GM23338 (cell line): ENCODE measurements at regions not wholly inside any gene's neighbourhood (a gene's known extent, or its start where the extent isn't known, plus 50 kb on each side); places are given as distances from the start of the nearest gene placed in this dataset.

ENCODE experiments used
- ATAC-seq: fragments of 200-7000 bp; cut with Tn5 transposase; 3 replicates; pipeline ENCODE4 v1.9.1; 2020
- DNase-seq: peaks from one replicate; pipeline ENCODE4 v3.0.0-alpha.2; 2015; ENCODE audit warnings: low spot score
- H2AFZ ChIP-seq: fragments of 200-600 bp; sonication (generic); 2 replicates; pipeline ENCODE4 v1.8.0; 2016; ENCODE audit warnings: antibody characterized with exemption, mild to moderate bottlenecking, moderate library complexity
- H3F3A ChIP-seq: fragments of 200-600 bp; sonication (generic); replicated peaks from 2 replicates; pipeline ENCODE4 v1.8.0; 2017; ENCODE audit warnings: antibody characterized with exemption, mixed run types, low read depth
- H3K27ac ChIP-seq: fragments of 200-600 bp; sonication (generic); 2 replicates; pipeline ENCODE4 v1.6.1; 2016; ENCODE audit warnings: low read depth
- H3K27me3 ChIP-seq: fragments of 200-600 bp; sonication (generic); 2 replicates; pipeline ENCODE4 v1.8.0; 2016; ENCODE audit warnings: mild to moderate bottlenecking, mixed run types, moderate library complexity; ENCODE audit not compliant: insufficient read depth
- H3K36me3 ChIP-seq: fragments of 200-600 bp; sonication (generic); 2 replicates; pipeline ENCODE4 v1.8.0; 2016; ENCODE audit warnings: mild to moderate bottlenecking; ENCODE audit not compliant: insufficient read depth
- H3K4me1 ChIP-seq: fragments of 200-600 bp; sonication (generic); 2 replicates; pipeline ENCODE4 v1.8.0; 2016; ENCODE audit warnings: mild to moderate bottlenecking, moderate library complexity; ENCODE audit not compliant: insufficient read depth
- H3K4me2 ChIP-seq: fragments of 200-600 bp; sonication (generic); 2 replicates; pipeline ENCODE4 v1.7.1; 2017; ENCODE audit warnings: mixed run types
- H3K4me3 ChIP-seq: fragments of 200-600 bp; sonication (generic); 2 replicates; pipeline ENCODE4 v1.6.1; 2016; ENCODE audit warnings: mixed run types
- H3K79me2 ChIP-seq: fragments of 200-600 bp; sonication (generic); replicated peaks from 2 replicates; pipeline ENCODE4 v1.8.0; 2017; ENCODE audit warnings: mild to moderate bottlenecking; ENCODE audit not compliant: insufficient read depth
- H3K9me2 ChIP-seq: fragments of 200-600 bp; sonication (generic); 2 replicates; pipeline ENCODE4 v1.8.0; 2017; ENCODE audit not compliant: insufficient read depth
- H4K20me1 ChIP-seq: fragments of 200-600 bp; sonication (generic); replicated peaks from 2 replicates; pipeline ENCODE4 v1.8.0; 2017; ENCODE audit warnings: mild to moderate bottlenecking; ENCODE audit not compliant: insufficient read depth
- H3K27ac Mint-ChIP-seq: 2 replicates; pipeline ENCODE4 v1.8.0; 2020; ENCODE audit warnings: inconsistent platforms, mild to moderate bottlenecking, moderate library complexity, mixed read lengths
- H3K27me3 Mint-ChIP-seq: 3 replicates; pipeline ENCODE4 v1.8.0; 2022; ENCODE audit warnings: low read depth, mild to moderate bottlenecking, moderate library complexity, mixed read lengths, inconsistent platforms; ENCODE audit not compliant: insufficient read depth, poor library complexity
- H3K36me3 Mint-ChIP-seq: 3 replicates; pipeline ENCODE4 v1.8.0; 2021; ENCODE audit warnings: low read depth, mild to moderate bottlenecking, inconsistent platforms, moderate library complexity, mixed read lengths
- H3K4me1 Mint-ChIP-seq: 3 replicates; pipeline ENCODE4 v1.8.0; 2020; ENCODE audit warnings: mild to moderate bottlenecking, inconsistent platforms, mixed read lengths
- H3K4me3 Mint-ChIP-seq: 3 replicates; pipeline ENCODE4 v1.8.0; 2021; ENCODE audit warnings: moderate library complexity, mild to moderate bottlenecking, inconsistent platforms, mixed read lengths
- H3K9me3 Mint-ChIP-seq: 3 replicates; pipeline ENCODE4 v1.8.0; 2020; ENCODE audit warnings: moderate library complexity, mild to moderate bottlenecking, inconsistent platforms, mixed read lengths
- CREB1 ChIP-seq: fragments of 250-450 bp; sonication (Bioruptor Pico); IDR thresholded peaks from 2 replicates; pipeline ENCODE4 v1.5.0; 2020; ENCODE audit warnings: low read depth, mild to moderate bottlenecking, moderate library complexity
- CTCF ChIP-seq, 2 experiments: fragments of 200-600 bp in 1 of 2; sonication (generic) in 1 of 2; conservative IDR thresholded peaks; 2 replicates each; pipeline versions ENCODE4 v1.5.1 to v1.6.1; 2016 to 2017; ENCODE audit warnings: antibody characterized with exemption in 2 of 2, low read depth in 2 of 2, mild to moderate bottlenecking in 2 of 2, moderate library complexity in 1 of 2
- EZH2 ChIP-seq: fragments of 200-600 bp; sonication (generic); IDR thresholded peaks from one replicate; pipeline ENCODE4 v1.8.0; 2017; ENCODE audit warnings: antibody characterized with exemption, mild to moderate bottlenecking, low read depth; ENCODE audit not compliant: unreplicated experiment
- EZH2phosphoT487 ChIP-seq: fragments of 200-600 bp; sonication (generic); IDR thresholded peaks from one replicate; pipeline ENCODE4 v1.8.1; 2018; ENCODE audit warnings: antibody characterized with exemption; ENCODE audit not compliant: unreplicated experiment
- JUNB ChIP-seq: IDR thresholded peaks from one replicate; pipeline ENCODE4 v1.6.1; 2016; ENCODE audit warnings: antibody characterized with exemption; ENCODE audit not compliant: unreplicated experiment
- NANOG ChIP-seq: IDR thresholded peaks from 2 replicates; pipeline ENCODE4 v1.6.1; 2016; ENCODE audit warnings: antibody characterized with exemption, borderline replicate concordance
- POLR2AphosphoS5 ChIP-seq: IDR thresholded peaks from 2 replicates; pipeline ENCODE4 v1.6.1; 2016; ENCODE audit warnings: antibody characterized with exemption, low read depth
- STAT1 ChIP-seq: IDR thresholded peaks from one replicate; pipeline ENCODE4 v1.6.1; 2016; ENCODE audit warnings: antibody characterized with exemption; ENCODE audit not compliant: unreplicated experiment
- ZNF114 ChIP-seq: fragments of 250-450 bp; sonication (Bioruptor Pico); IDR thresholded peaks from 2 replicates; pipeline ENCODE4 v1.5.0; 2020; ENCODE audit warnings: mild to moderate bottlenecking, moderate library complexity
- ZNF331 ChIP-seq: fragments of 250-450 bp; sonication (Bioruptor Pico); IDR thresholded peaks from 2 replicates; pipeline ENCODE4 v1.5.0; 2020; ENCODE audit warnings: low read depth, mild to moderate bottlenecking, moderate library complexity
- TF ChIP-seq, protein P1 (sequence below): IDR thresholded peaks from 2 replicates; pipeline ENCODE4 v1.6.1; 2016; ENCODE audit warnings: antibody characterized with exemption
- TF ChIP-seq, protein P2 (sequence below): fragments of 250-450 bp; sonication (Bioruptor Pico); IDR thresholded peaks from 2 replicates; pipeline ENCODE4 v1.5.0; 2020; ENCODE audit warnings: mild to moderate bottlenecking, moderate library complexity
- TF ChIP-seq, protein P3 (sequence below): IDR thresholded peaks from one replicate; pipeline ENCODE4 v1.6.1; 2018; ENCODE audit warnings: antibody characterized with exemption; ENCODE audit not compliant: unreplicated experiment

GRCh38 chr9:99352826-99353225, 130.7 kb downstream of the SEC61B start (continued):
- TF ChIP-seq EZH2: no peak
- no peak for TF ChIP-seq CREB1
- TF ChIP-seq ZNF331 (CRISPR knock-in tag): no peak

DNA sequence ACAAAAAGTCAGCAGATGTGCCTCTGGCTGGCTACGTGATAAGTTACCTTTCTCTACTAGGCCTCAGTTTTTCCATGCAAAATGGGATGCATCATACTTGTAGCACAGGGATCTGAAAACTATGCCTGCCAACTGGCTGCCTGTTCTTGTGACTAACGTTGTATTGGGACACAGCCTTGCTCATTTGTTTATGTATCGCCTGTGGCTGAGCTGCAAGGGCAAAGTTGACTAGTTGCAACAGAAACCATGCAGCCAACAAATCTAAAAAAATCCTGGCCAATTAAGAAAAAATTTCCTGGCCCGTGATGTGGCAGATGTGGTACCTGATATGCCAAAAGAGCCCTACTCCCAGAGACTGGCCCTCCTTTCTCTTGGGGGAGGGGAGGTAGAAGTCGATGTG, 131.3 kb downstream of the SEC61B start:
- TF ChIP-seq CREB1: no peak
- no peak for TF ChIP-seq EZH2
- TF ChIP-seq STAT1: no peak
- TF ChIP-seq, protein P1, sequence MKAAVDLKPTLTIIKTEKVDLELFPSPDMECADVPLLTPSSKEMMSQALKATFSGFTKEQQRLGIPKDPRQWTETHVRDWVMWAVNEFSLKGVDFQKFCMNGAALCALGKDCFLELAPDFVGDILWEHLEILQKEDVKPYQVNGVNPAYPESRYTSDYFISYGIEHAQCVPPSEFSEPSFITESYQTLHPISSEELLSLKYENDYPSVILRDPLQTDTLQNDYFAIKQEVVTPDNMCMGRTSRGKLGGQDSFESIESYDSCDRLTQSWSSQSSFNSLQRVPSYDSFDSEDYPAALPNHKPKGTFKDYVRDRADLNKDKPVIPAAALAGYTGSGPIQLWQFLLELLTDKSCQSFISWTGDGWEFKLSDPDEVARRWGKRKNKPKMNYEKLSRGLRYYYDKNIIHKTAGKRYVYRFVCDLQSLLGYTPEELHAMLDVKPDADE: no peak
- no peak for TF ChIP-seq ZNF114
- TF ChIP-seq, protein P2, sequence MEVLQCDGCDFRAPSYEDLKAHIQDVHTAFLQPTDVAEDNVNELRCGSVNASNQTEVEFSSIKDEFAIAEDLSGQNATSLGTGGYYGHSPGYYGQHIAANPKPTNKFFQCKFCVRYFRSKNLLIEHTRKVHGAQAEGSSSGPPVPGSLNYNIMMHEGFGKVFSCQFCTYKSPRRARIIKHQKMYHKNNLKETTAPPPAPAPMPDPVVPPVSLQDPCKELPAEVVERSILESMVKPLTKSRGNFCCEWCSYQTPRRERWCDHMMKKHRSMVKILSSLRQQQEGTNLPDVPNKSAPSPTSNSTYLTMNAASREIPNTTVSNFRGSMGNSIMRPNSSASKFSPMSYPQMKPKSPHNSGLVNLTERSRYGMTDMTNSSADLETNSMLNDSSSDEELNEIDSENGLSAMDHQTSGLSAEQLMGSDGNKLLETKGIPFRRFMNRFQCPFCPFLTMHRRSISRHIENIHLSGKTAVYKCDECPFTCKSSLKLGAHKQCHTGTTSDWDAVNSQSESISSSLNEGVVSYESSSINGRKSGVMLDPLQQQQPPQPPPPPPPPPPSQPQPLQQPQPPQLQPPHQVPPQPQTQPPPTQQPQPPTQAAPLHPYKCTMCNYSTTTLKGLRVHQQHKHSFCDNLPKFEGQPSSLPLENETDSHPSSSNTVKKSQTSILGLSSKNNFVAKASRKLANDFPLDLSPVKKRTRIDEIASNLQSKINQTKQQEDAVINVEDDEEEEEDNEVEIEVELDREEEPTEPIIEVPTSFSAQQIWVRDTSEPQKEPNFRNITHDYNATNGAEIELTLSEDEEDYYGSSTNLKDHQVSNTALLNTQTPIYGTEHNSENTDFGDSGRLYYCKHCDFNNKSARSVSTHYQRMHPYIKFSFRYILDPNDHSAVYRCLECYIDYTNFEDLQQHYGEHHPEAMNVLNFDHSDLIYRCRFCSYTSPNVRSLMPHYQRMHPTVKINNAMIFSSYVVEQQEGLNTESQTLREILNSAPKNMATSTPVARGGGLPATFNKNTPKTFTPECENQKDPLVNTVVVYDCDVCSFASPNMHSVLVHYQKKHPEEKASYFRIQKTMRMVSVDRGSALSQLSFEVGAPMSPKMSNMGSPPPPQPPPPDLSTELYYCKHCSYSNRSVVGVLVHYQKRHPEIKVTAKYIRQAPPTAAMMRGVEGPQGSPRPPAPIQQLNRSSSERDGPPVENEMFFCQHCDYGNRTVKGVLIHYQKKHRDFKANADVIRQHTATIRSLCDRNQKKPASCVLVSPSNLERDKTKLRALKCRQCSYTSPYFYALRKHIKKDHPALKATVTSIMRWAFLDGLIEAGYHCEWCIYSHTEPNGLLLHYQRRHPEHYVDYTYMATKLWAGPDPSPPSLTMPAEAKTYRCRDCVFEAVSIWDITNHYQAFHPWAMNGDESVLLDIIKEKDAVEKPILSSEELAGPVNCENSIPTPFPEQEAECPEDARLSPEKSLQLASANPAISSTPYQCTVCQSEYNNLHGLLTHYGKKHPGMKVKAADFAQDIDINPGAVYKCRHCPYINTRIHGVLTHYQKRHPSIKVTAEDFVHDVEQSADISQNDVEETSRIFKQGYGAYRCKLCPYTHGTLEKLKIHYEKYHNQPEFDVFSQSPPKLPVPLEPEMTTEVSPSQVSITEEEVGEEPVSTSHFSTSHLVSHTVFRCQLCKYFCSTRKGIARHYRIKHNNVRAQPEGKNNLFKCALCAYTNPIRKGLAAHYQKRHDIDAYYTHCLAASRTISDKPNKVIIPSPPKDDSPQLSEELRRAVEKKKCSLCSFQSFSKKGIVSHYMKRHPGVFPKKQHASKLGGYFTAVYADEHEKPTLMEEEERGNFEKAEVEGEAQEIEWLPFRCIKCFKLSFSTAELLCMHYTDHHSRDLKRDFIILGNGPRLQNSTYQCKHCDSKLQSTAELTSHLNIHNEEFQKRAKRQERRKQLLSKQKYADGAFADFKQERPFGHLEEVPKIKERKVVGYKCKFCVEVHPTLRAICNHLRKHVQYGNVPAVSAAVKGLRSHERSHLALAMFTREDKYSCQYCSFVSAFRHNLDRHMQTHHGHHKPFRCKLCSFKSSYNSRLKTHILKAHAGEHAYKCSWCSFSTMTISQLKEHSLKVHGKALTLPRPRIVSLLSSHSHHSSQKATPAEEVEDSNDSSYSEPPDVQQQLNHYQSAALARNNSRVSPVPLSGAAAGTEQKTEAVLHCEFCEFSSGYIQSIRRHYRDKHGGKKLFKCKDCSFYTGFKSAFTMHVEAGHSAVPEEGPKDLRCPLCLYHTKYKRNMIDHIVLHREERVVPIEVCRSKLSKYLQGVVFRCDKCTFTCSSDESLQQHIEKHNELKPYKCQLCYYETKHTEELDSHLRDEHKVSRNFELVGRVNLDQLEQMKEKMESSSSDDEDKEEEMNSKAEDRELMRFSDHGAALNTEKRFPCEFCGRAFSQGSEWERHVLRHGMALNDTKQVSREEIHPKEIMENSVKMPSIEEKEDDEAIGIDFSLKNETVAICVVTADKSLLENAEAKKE (CRISPR knock-in tag): no peak
- TF ChIP-seq JUNB: no peak
- no peak for TF ChIP-seq ZNF331 (CRISPR knock-in tag)
- TF ChIP-seq CTCF (conservative IDR thresholded peaks at IDR 0.05; ENCODE audit: low read depth in 2 of 2): no peak
- TF ChIP-seq, protein P3, sequence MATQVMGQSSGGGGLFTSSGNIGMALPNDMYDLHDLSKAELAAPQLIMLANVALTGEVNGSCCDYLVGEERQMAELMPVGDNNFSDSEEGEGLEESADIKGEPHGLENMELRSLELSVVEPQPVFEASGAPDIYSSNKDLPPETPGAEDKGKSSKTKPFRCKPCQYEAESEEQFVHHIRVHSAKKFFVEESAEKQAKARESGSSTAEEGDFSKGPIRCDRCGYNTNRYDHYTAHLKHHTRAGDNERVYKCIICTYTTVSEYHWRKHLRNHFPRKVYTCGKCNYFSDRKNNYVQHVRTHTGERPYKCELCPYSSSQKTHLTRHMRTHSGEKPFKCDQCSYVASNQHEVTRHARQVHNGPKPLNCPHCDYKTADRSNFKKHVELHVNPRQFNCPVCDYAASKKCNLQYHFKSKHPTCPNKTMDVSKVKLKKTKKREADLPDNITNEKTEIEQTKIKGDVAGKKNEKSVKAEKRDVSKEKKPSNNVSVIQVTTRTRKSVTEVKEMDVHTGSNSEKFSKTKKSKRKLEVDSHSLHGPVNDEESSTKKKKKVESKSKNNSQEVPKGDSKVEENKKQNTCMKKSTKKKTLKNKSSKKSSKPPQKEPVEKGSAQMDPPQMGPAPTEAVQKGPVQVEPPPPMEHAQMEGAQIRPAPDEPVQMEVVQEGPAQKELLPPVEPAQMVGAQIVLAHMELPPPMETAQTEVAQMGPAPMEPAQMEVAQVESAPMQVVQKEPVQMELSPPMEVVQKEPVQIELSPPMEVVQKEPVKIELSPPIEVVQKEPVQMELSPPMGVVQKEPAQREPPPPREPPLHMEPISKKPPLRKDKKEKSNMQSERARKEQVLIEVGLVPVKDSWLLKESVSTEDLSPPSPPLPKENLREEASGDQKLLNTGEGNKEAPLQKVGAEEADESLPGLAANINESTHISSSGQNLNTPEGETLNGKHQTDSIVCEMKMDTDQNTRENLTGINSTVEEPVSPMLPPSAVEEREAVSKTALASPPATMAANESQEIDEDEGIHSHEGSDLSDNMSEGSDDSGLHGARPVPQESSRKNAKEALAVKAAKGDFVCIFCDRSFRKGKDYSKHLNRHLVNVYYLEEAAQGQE: no peak
- TF ChIP-seq NANOG: no peak
- no peak for TF ChIP-seq POLR2AphosphoS5
- TF ChIP-seq EZH2phosphoT487: no peak
- no peak overlapping the region for H3K4me2 ChIP-seq
- no peaks in the 10 kb centered on the region for H4K20me1 ChIP-seq
- no peak for ATAC-seq
- H3K27ac ChIP-seq: no peak overlapping the region
- Mint-ChIP-seq H3K27me3 (peaks cover 9% of the 10 kb centered on the region), H3K4me3 (no peak overlapping the region), H3K36me3 (no peaks in the 10 kb centered on the region), H3K4me1 (peaks cover 4% of the 10 kb centered on the region; the same call in 2 of the 3 replicates), H3K27ac (no peak overlapping the region), H3K9me3 (no peaks in the 10 kb centered on the region)
- no peak overlapping the region for H2AFZ ChIP-seq
- DNase-seq: no peak
- H3K79me2 ChIP-seq: no peaks in the 10 kb centered on the region
- H3K27me3 ChIP-seq: no peaks in the 10 kb centered on the region
- no peaks in the 10 kb centered on the region for H3K4me1 ChIP-seq
- H3K9me2 ChIP-seq: 0 out of 2 replicates have a peak, but pooled peaks cover 6% of the 10 kb centered on the region
- no peak overlapping the region for H3K4me3 ChIP-seq
- H3K36me3 ChIP-seq: no peaks in the 10 kb centered on the region; the same call in 1 of the 2 replicates
- H3F3A ChIP-seq: no peaks in the 10 kb centered on the region
